GM21381 (cell line): ENCODE measurements at regions not wholly inside any gene's neighbourhood (a gene's known extent, or its start where the extent isn't known, plus 50 kb on each side); places are given as distances from the start of the nearest gene placed in this dataset.

Source experiments
- ATAC-seq: cut with Tn5 transposase; IDR thresholded peaks from one replicate; pipeline ENCODE4 v1.9.1; 2021; ENCODE audit warnings: mild to moderate bottlenecking, moderate library complexity; ENCODE audit not compliant: unreplicated experiment

- no peak for ATAC-seq
These were observed 304.1 kb downstream of the MCTP2 start for GRCh38 chr15:94535298-94536048.

GRCh38 chr15:94536549-94536948 lies 305.2 kb downstream of the MCTP2 start:
- ATAC-seq, result no peak

DNA sequence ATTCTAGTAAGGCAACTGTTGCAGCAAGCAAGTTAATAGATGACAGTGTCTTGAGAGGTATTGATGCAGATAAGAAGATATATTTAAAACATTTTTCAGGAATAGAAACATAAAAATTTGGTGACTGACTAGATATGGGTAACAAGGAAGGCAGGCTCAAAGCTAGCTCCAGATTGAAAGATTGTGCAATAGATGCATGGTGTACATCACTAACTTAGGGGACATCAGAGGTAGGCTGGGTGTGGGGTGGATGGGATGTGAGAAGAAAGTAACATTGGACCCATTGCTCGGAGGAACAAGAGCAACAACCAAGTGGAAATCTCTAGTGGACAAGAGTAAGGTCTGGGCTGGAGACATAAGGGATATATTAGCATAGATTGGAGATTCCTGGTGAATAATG lies 306.9 kb downstream of the MCTP2 start:
- ATAC-seq, result no peak

GRCh38 chr15:94542391-94542790 lies 311.0 kb downstream of the MCTP2 start:
- ATAC-seq, result no peak

DNA sequence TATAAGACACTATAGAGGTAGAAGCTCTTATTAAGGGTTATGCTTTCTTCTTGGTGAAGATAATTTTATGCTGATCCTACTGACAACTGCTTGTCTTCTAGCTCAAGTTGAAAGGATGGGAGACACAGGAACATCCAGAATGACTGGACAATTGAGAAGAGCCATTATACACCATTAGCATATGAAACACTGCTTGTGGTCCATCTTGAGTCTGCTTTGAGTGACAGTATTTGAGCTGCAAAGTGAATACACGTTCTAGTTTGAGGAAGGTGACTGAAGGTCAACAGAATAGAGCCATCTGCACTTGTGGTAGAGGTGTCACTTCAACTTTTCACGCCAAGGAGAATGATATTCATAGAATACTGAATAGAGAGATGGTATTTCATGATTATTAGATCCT lies 315.4 kb downstream of the MCTP2 start:
- ATAC-seq, result no peak

DNA sequence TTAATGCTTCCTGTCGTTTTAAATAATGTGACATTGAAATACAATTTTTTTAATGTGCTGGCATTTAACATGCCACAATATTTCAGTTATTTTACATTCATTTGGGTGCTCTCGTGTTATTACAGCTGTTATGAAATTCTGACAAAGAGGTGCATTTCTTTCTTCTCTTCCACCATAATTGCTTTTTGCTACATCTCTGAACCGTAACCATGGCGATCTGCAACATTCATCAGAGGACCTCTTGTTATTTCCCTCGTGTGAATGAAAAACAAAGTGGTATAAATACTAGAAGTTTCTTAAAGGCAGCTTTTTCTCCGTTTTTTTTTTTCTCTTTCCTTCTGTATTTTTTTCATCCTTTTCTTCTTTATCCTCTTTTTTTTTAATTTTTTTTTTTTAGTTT lies 316.4 kb downstream of the MCTP2 start:
- no peak for ATAC-seq

GRCh38 chr15:94555841-94556519 lies 324.6 kb downstream of the MCTP2 start:
- no peak for ATAC-seq

GRCh38 chr15:94561036-94561689 lies 329.8 kb downstream of the MCTP2 start:
- no peak for ATAC-seq

DNA sequence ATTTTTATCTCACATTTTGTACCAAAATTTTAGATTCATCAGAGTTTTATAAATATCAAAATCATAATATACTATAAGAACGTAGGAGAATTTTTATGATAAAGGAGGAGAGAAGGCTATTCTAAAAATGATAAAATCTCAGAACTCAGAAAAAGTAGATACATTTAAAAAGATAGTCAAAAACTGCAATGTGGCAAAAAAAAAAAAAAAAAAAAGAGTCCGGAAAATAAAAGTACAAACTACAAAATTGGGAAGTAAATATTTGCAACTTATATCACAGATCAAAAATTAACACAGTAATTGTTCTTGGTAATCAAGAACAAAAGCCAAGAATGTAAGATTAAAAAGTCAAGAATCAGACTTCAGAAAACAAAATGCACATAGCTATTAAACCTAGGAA lies 332.1 kb downstream of the MCTP2 start:
- ATAC-seq, result no peak

GRCh38 chr15:94576889-94577533 lies 345.6 kb downstream of the MCTP2 start:
- ATAC-seq, result peak; percentile 76

GRCh38 chr15:94579286-94579685 lies 347.9 kb downstream of the MCTP2 start:
- ATAC-seq, result no peak

- no peak for ATAC-seq
These were observed 349.0 kb downstream of the MCTP2 start for GRCh38 chr15:94580211-94580885.

- ATAC-seq, result peak; percentile 43
These were observed 351.0 kb downstream of the MCTP2 start for GRCh38 chr15:94582368-94582767.

- ATAC-seq, result peak; percentile 80
These were observed 353.5 kb downstream of the MCTP2 start for GRCh38 chr15:94584833-94585244.

GRCh38 chr15:94586099-94586498 lies 354.7 kb downstream of the MCTP2 start:
- peak; percentile 62 for ATAC-seq

DNA sequence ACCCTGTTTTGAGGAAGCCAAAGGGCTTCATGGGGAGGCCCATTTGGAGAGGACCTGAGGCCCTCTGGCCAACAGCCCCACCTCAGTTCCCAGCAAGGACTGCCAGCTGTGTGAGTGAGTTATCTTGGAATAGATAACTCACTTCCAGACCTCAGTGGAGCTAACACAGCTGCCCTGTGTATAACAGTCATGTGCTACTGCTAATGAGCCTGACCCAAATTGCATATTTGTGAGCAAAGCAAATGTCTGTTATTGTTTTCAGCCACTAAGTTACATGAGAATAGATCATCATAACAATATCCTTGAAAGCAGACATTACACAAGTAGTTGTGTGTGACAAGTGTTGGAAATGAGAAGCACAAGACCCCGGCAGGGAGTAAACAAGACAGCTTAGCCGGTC lies 355.8 kb downstream of the MCTP2 start:
- ATAC-seq, result no peak

DNA sequence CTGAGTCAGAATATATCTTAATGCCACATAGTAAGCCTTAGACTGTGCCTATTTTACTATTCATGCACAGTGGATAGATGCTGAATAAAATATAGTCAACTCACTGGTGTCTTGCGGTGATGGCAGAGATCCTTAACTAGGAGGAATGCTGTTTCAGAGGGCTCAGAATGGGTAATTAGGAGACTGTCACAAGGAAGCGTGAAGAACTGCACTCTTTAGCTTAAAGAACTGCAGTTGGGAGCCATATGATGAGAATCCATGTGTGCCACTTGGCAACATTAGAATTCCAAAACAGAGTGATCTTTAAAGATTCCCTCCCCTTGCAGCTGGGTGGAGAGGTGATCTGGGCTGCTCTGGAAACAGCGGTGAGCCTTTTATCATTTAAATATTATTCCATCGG lies 357.6 kb downstream of the MCTP2 start:
- ATAC-seq, result no peak

- ATAC-seq, result no peak
These were observed 361.1 kb downstream of the MCTP2 start for GRCh38 chr15:94592495-94592894.

- no peak for ATAC-seq
These were observed 365.3 kb downstream of the MCTP2 start for GRCh38 chr15:94596707-94597106.

- no peak for ATAC-seq
These were observed 369.1 kb downstream of the MCTP2 start for GRCh38 chr15:94600505-94600904.
